Liver (tissue), 3 donors: ENCODE measurements at regions not wholly inside any gene's neighbourhood (a gene's known extent, or its start where the extent isn't known, plus 50 kb on each side); places are given as distances from the start of the nearest gene placed in this dataset.

Source experiments
- ATF3 ChIP-seq: IDR thresholded peaks from 2 replicates; pipeline ENCODE4 v1.6.1; 2016; ENCODE audit warnings: antibody characterized with exemption
- JUND ChIP-seq, 2 donors: IDR thresholded peaks; 2 replicates each; pipeline ENCODE4 v1.6.1; 2016; ENCODE audit warnings: antibody characterized with exemption in 2 of 2
- MAX ChIP-seq: IDR thresholded peaks from 2 replicates; pipeline ENCODE4 v1.6.1; 2016; ENCODE audit warnings: antibody characterized with exemption
- RAD21 ChIP-seq, 2 donors: IDR thresholded peaks; 2 replicates each; pipeline ENCODE4 v1.6.1; 2016; ENCODE audit warnings: antibody characterized with exemption in 2 of 2, mild to moderate bottlenecking in 2 of 2
- REST ChIP-seq: IDR thresholded peaks from 2 replicates; pipeline ENCODE4 v1.6.1; 2016; ENCODE audit warnings: antibody characterized with exemption, mild to moderate bottlenecking
- YY1 ChIP-seq: IDR thresholded peaks from 2 replicates; pipeline ENCODE4 v1.6.1; 2016; ENCODE audit warnings: antibody characterized with exemption, mild to moderate bottlenecking
- TF ChIP-seq, protein P1 (sequence below): fragments of 150-350 bp; IDR thresholded peaks from 2 replicates; pipeline ENCODE4 v1.5.1; 2017; ENCODE audit warnings: improper control_type of control experiment, low read depth, low read length; ENCODE audit not compliant: missing input control
- TF ChIP-seq, protein P2 (sequence below): IDR thresholded peaks from 2 replicates; pipeline ENCODE4 v1.6.1; 2016; ENCODE audit warnings: antibody characterized with exemption
- donor health status: healthy.
- donor health status: healthy.

DNA sequence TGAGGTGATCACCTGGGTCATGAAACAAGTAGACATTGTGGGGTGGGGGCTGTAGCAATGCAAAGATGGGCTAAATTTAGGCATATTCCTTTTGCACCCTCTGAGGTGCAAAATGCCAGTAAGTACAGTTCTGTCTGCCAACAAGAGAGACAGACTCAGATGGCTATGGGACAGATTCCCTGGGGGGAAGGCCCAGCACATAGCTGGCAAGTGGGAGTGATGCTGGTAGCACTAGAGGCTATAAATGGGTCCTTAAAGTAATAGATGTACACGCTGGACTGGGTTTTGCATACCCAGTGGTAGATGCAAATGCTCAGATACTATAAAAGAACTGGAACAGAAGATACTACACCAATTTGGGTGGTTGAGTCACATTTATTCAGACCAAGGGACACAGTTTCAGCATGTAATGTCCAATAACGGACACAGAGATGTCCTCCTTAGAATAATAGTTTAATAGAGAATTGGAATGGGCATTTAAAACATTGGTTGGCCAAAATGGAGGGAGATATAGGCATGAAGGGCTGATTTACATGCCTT lies 67.4 kb upstream of the RNU6-1 start:
- no peak for TF ChIP-seq MAX
- no peak for TF ChIP-seq ATF3
- TF ChIP-seq, protein P1, sequence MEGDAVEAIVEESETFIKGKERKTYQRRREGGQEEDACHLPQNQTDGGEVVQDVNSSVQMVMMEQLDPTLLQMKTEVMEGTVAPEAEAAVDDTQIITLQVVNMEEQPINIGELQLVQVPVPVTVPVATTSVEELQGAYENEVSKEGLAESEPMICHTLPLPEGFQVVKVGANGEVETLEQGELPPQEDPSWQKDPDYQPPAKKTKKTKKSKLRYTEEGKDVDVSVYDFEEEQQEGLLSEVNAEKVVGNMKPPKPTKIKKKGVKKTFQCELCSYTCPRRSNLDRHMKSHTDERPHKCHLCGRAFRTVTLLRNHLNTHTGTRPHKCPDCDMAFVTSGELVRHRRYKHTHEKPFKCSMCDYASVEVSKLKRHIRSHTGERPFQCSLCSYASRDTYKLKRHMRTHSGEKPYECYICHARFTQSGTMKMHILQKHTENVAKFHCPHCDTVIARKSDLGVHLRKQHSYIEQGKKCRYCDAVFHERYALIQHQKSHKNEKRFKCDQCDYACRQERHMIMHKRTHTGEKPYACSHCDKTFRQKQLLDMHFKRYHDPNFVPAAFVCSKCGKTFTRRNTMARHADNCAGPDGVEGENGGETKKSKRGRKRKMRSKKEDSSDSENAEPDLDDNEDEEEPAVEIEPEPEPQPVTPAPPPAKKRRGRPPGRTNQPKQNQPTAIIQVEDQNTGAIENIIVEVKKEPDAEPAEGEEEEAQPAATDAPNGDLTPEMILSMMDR = no peak
- no peak for TF ChIP-seq JUND (IDR thresholded peaks at IDR 0.05)
- no peak for TF ChIP-seq REST
- no peak for TF ChIP-seq YY1
- TF ChIP-seq, protein P2, sequence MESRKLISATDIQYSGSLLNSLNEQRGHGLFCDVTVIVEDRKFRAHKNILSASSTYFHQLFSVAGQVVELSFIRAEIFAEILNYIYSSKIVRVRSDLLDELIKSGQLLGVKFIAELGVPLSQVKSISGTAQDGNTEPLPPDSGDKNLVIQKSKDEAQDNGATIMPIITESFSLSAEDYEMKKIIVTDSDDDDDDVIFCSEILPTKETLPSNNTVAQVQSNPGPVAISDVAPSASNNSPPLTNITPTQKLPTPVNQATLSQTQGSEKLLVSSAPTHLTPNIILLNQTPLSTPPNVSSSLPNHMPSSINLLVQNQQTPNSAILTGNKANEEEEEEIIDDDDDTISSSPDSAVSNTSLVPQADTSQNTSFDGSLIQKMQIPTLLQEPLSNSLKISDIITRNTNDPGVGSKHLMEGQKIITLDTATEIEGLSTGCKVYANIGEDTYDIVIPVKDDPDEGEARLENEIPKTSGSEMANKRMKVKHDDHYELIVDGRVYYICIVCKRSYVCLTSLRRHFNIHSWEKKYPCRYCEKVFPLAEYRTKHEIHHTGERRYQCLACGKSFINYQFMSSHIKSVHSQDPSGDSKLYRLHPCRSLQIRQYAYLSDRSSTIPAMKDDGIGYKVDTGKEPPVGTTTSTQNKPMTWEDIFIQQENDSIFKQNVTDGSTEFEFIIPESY = no peak
- no peak for TF ChIP-seq RAD21 (IDR thresholded peaks at IDR 0.05)
